Neural progenitor cell (in vitro differentiated cells): ENCODE measurements at regions not wholly inside any gene's neighbourhood (a gene's known extent, or its start where the extent isn't known, plus 50 kb on each side); places are given as distances from the start of the nearest gene placed in this dataset.

ENCODE experiments used
- CTCF ChIP-seq: fragments of 200-600 bp; sonication (generic); IDR thresholded peaks from 2 replicates; pipeline ENCODE4 v1.5.1; 2017; ENCODE audit warnings: antibody characterized with exemption, mild to moderate bottlenecking
- EZH2 ChIP-seq: fragments of 200-600 bp; sonication (generic); IDR thresholded peaks from 2 replicates; pipeline ENCODE4 v1.6.1; 2017; ENCODE audit warnings: antibody characterized with exemption, mild to moderate bottlenecking, moderate library complexity

- TF ChIP-seq EZH2 (no peak), CTCF (no peak)
Observed at GRCh38 chr1:93023281-93023680, 55.8 kb upstream of the MTF2 start.
